GM21529 (cell line): ENCODE measurements at regions not wholly inside any gene's neighbourhood (a gene's known extent, or its start where the extent isn't known, plus 50 kb on each side); places are given as distances from the start of the nearest gene placed in this dataset.

Experiments
- ATAC-seq: cut with Tn5 transposase; IDR thresholded peaks from one replicate; pipeline ENCODE4 v1.9.1; 2021; ENCODE audit not compliant: unreplicated experiment

- no peak for ATAC-seq
These were observed 84.5 kb upstream of the PPARA start for GRCh38 chr22:46065691-46066454.

- no peak for ATAC-seq
These were observed 83.6 kb upstream of the PPARA start for GRCh38 chr22:46066691-46067090.

- no peak for ATAC-seq
These were observed 82.9 kb upstream of the PPARA start for GRCh38 chr22:46067159-46068111.

- no peak for ATAC-seq
These were observed 82.1 kb upstream of the PPARA start for GRCh38 chr22:46068181-46068592.

GRCh38 chr22:46068593-46069491, 81.5 kb upstream of the PPARA start:
- ATAC-seq, result no peak

- no peak for ATAC-seq
These were observed 80.7 kb upstream of the PPARA start for GRCh38 chr22:46069521-46070214.

GRCh38 chr22:46070215-46070802, 80.0 kb upstream of the PPARA start:
- peak; percentile 16 for ATAC-seq

GRCh38 chr22:46070803-46071450, 79.4 kb upstream of the PPARA start:
- ATAC-seq, result peak; percentile 37

GRCh38 chr22:46071451-46072109, 78.7 kb upstream of the PPARA start:
- ATAC-seq, result peak; percentile 11

- peak; percentile 21 for ATAC-seq
These were observed 78.0 kb upstream of the PPARA start for GRCh38 chr22:46072110-46072881.

GRCh38 chr22:46072981-46073682, 77.2 kb upstream of the PPARA start:
- ATAC-seq, result no peak

GRCh38 chr22:46073683-46074504, 76.4 kb upstream of the PPARA start:
- no peak for ATAC-seq

GRCh38 chr22:46074771-46075551, 75.4 kb upstream of the PPARA start:
- no peak for ATAC-seq

GRCh38 chr22:46075764-46076531, 74.4 kb upstream of the PPARA start:
- ATAC-seq, result no peak

GRCh38 chr22:46076651-46077339, 73.5 kb upstream of the PPARA start:
- ATAC-seq, result no peak
